Adrenal gland (tissue), 9 donors: ENCODE measurements at regions not wholly inside any gene's neighbourhood (a gene's known extent, or its start where the extent isn't known, plus 50 kb on each side); places are given as distances from the start of the nearest gene placed in this dataset.

ENCODE experiments used
- DNase-seq, 7 donors: peaks; one replicate each; pipeline ENCODE4 v3.0.0-alpha.2; 2019 to 2020
- H3K27ac ChIP-seq, 5 donors: fragments of 200-600 bp; sonication (generic) in 4 of 5; 1 replicate in 3 of 5; 2 replicates in 2 of 5; pipeline versions ENCODE4 v1.5.1 to v1.8.0; 2016 to 2020; ENCODE audit warnings: mild to moderate bottlenecking in 1 of 5
- H3K27me3 ChIP-seq: fragments of 200-600 bp; 2 replicates; pipeline ENCODE4 v1.8.0; 2021
- H3K36me3 ChIP-seq, 2 donors: fragments of 200-600 bp; replicated peaks in 1 of 2; 1 replicate in 1 of 2; 2 replicates in 1 of 2; pipeline versions ENCODE4 v1.5.1 to v1.8.0; 2018 to 2022
- H3K4me1 ChIP-seq, 2 donors: fragments of 200-600 bp; replicated peaks in 1 of 2; 1 replicate in 1 of 2; 2 replicates in 1 of 2; pipeline versions ENCODE4 v1.5.1 to v1.8.0; 2018 to 2021
- H3K4me3 ChIP-seq, 4 donors: fragments of 200-600 bp; sonication (generic) in 3 of 4; one replicate each; pipeline ENCODE4 v1.5.1; 2016 to 2018
- H3K9me3 ChIP-seq, 3 donors: fragments of 200-600 bp; sonication (generic) in 1 of 3; replicated peaks in 1 of 3; 1 replicate in 2 of 3; 2 replicates in 1 of 3; pipeline versions ENCODE4 v1.5.1 to v1.8.0; 2016 to 2021
- CTCF ChIP-seq, 6 experiments: fragments of 450-650 bp in 4 of 6; fragments of 200-600 bp in 2 of 6; sonication (generic) in 1 of 6; IDR thresholded peaks; 1 replicate in 5 of 6; 2 replicates in 1 of 6; pipeline versions ENCODE4 v1.5.1 to v1.8.0; 2016 to 2021; ENCODE audit warnings: antibody characterized with exemption in 6 of 6, mild to moderate bottlenecking in 2 of 6, moderate library complexity in 1 of 6
- POLR2A ChIP-seq, 2 donors: fragments of 450-650 bp; IDR thresholded peaks; one replicate each; pipeline ENCODE4 v1.6.1; 2017; ENCODE audit warnings: antibody characterized with exemption in 2 of 2, mild to moderate bottlenecking in 2 of 2, moderate library complexity in 1 of 2
- WGBS, 4 donors: extraction: QIAGEN DNeasy Blood & Tissue Kit in 2 of 4; methylation state at CpG; one replicate each; pipeline versions ENCODE4 v1.1.5 to v1.1.7; 2013 to 2017; 5-methylcytosine and 5-hydroxymethylcytosine counted together
- intact Hi-C, 2 donors: fragments of 100-400 bp; cut with DNase I; formaldehyde crosslinking; loops; one replicate each; pipeline versions ENCODE4 v1.14.1 to v1.15.0; 2022 to 2023
- donor health status: healthy with polysubstance abuse.
- donor health status: Bipolar disorder and iron deficiency.
- donor health status: DM: yes; HTN: yes; CAD: no.
- donor health status: DM: no; HTN: no; CAD: no.
- donor health status: DM: no; HTN: no; CAD: no.

- DNase-seq = no peak
- H3K36me3 ChIP-seq = no peaks in the 10 kb centered on the region
- no peaks in the 10 kb centered on the region for H3K9me3 ChIP-seq
- H3K27me3 ChIP-seq = no peaks in the 10 kb centered on the region
- 44 to 49% (median 48%) methylated on average over 5 of the region's 5 CpGs for WGBS, 4 donors
- no peaks in the 10 kb centered on the region for H3K4me1 ChIP-seq
- H3K4me3 ChIP-seq = no peak overlapping the region
- no peak overlapping the region for H3K27ac ChIP-seq
- intact Hi-C loops = no loop called here
- TF ChIP-seq CTCF (IDR thresholded peaks at IDR 0.05) = no peak
- no peak for TF ChIP-seq POLR2A (IDR thresholded peaks at IDR 0.05)
Measured at GRCh38 chr5:60386436-60387050, 313.4 kb downstream of the DEPDC1B start.

GRCh38 chr5:60382716-60383115, 317.2 kb downstream of the DEPDC1B start:
- no peaks in the 10 kb centered on the region for H3K36me3 ChIP-seq
- H3K9me3 ChIP-seq = no peaks in the 10 kb centered on the region
- intact Hi-C loops = no loop called here
- no peaks in the 10 kb centered on the region for H3K27me3 ChIP-seq
- H3K4me1 ChIP-seq = no peaks in the 10 kb centered on the region
- no peak overlapping the region for H3K4me3 ChIP-seq
- H3K27ac ChIP-seq = no peak overlapping the region
- 38 to 59% (median 48%) methylated on average over 3 of the region's 3 CpGs for WGBS, 4 donors
- DNase-seq = no peak
- no peak for TF ChIP-seq CTCF (IDR thresholded peaks at IDR 0.05)
- TF ChIP-seq POLR2A (IDR thresholded peaks at IDR 0.05) = no peak

- Histone ChIP-seq H3K27me3 (no peaks in the 10 kb centered on the region), H3K27ac (no peak overlapping the region), H3K36me3 (no peaks in the 10 kb centered on the region), H3K4me1 (no peaks in the 10 kb centered on the region), H3K4me3 (no peak overlapping the region), H3K9me3 (no peaks in the 10 kb centered on the region)
- WGBS, 4 donors = 79 to 91% (median 83%) methylated on average over 4 of the region's 4 CpGs
- DNase-seq = no peak
- intact Hi-C loops = no loop called here
- TF ChIP-seq POLR2A (IDR thresholded peaks at IDR 0.05) (no peak), CTCF (IDR thresholded peaks at IDR 0.05) (no peak)
Measured at GRCh38 chr5:60379907-60380306, 320.1 kb downstream of the DEPDC1B start.

- intact Hi-C loops = no loop called here
- H3K4me1 ChIP-seq = no peaks in the 10 kb centered on the region
- no peaks in the 10 kb centered on the region for H3K9me3 ChIP-seq
- H3K4me3 ChIP-seq = no peak overlapping the region
- DNase-seq = no peak
- no peak overlapping the region for H3K27ac ChIP-seq
- no peaks in the 10 kb centered on the region for H3K27me3 ChIP-seq
- H3K36me3 ChIP-seq = no peaks in the 10 kb centered on the region
- TF ChIP-seq POLR2A (IDR thresholded peaks at IDR 0.05) = no peak
- no peak for TF ChIP-seq CTCF (IDR thresholded peaks at IDR 0.05)
- 81 to 98% (median 89%) methylated on average over 1 of the region's 1 CpG for WGBS, 4 donors
Measured at GRCh38 chr5:60377826-60378225, 322.1 kb downstream of the DEPDC1B start.
